ENCODE measurements at regions not wholly inside any gene's neighbourhood (a gene's known extent, or its start where the extent isn't known, plus 50 kb on each side); places are given as distances from the start of the nearest gene placed in this dataset.

- no peaks in the 10 kb centered on the region for H3K36me3 ChIP-seq (ENCODE audit: control insufficient read depth in 1 of 2, insufficient read depth in 2 of 2, low read length in 2 of 2)
- ChIA-PET RAD21 (ENCODE audit: low non-redundant PET in 1 of 2, low total read pairs in 2 of 2, uncharacterized antibody in 2 of 2, unreplicated experiment in 2 of 2) (no interaction called here), POLR2A (no interaction called here), CTCF (no interaction called here)
- no peak overlapping the region for H3K9ac ChIP-seq (ENCODE audit: low read length)
- H2AFZ ChIP-seq (ENCODE audit: low read depth, low read length, poor library complexity, severe bottlenecking) = no peak overlapping the region
- H4K20me1 ChIP-seq (ENCODE audit: insufficient read depth) = no peaks in the 10 kb centered on the region
- no peak overlapping the region for H3K4me2 ChIP-seq (ENCODE audit: low read length)
- no TSS peak for BruUV-seq (replicated peaks)
- no peak overlapping the region for H3K4me3 ChIP-seq (replicated peaks in 1 of 2; ENCODE audit: low read depth in 1 of 2, low read length in 2 of 2)
- no peaks in the 10 kb centered on the region for H3K27me3 ChIP-seq (ENCODE audit: insufficient read depth, low read length)
- H3K9me3 ChIP-seq (ENCODE audit: control insufficient read depth in 1 of 2, insufficient read depth in 1 of 2, low read depth in 1 of 2, low read length in 2 of 2) = peaks cover 11 to 50% of the 10 kb centered on the region in 2 experiments; a peak in 2 of 4 replicates
- no peak overlapping the region for H3K27ac ChIP-seq (ENCODE audit: low read depth, low read length)
- H3K79me2 ChIP-seq (ENCODE audit: insufficient read depth, low read length) = no peaks in the 10 kb centered on the region
- TF ChIP-seq ZBTB33 (IDR thresholded peaks at IDR 0.05; ENCODE audit: extremely low read depth, insufficient replicate concordance, low read length) (no peak), TCF7L2 (IDR thresholded peaks at IDR 0.05; ENCODE audit: borderline replicate concordance, extremely low read depth, insufficient read depth, insufficient read length) (no peak), MAX (IDR thresholded peaks at IDR 0.05) (no peak), REST (IDR thresholded peaks at IDR 0.05; ENCODE audit: low read depth) (no peak), EGR1 (IDR thresholded peaks at IDR 0.05; ENCODE audit: low read depth) (no peak), SRF (IDR thresholded peaks at IDR 0.05; ENCODE audit: low read depth) (no peak), ZFX (IDR thresholded peaks at IDR 0.05) (no peak), ATF3 (IDR thresholded peaks at IDR 0.05) (no peak), EZH2phosphoT487 (IDR thresholded peaks at IDR 0.05; ENCODE audit: borderline replicate concordance) (no peak), CEBPB (IDR thresholded peaks at IDR 0.05; ENCODE audit: low read depth) (no peak), RAD21 (IDR thresholded peaks at IDR 0.05; ENCODE audit: low read depth) (no peak)
- DNase-seq (ENCODE audit: low read depth, low spot score) (no peak), ATAC-seq (no peak)
- intact Hi-C loops (cut with micrococcal nuclease) = no loop called here
- H3K4me1 ChIP-seq (ENCODE audit: control insufficient read depth in 1 of 2, insufficient read depth in 2 of 2, low read length in 2 of 2) = no peaks in the 10 kb centered on the region
- no peaks in the 10 kb centered on the region for H3K9me2 ChIP-seq (ENCODE audit: insufficient read depth)
Measured at GRCh38 chr15:25990220-25990619, 127.1 kb upstream of the ATP10A start.
